UCSD-AML1 (cell line): ENCODE measurements at regions not wholly inside any gene's neighbourhood (a gene's known extent, or its start where the extent isn't known, plus 50 kb on each side); places are given as distances from the start of the nearest gene placed in this dataset.

Experiments
- DNase-seq: peaks from one replicate; lab custom pipeline; 2025; ENCODE audit not compliant: unreplicated experiment; lab: John Stamatoyannopoulos, UW

DNA sequence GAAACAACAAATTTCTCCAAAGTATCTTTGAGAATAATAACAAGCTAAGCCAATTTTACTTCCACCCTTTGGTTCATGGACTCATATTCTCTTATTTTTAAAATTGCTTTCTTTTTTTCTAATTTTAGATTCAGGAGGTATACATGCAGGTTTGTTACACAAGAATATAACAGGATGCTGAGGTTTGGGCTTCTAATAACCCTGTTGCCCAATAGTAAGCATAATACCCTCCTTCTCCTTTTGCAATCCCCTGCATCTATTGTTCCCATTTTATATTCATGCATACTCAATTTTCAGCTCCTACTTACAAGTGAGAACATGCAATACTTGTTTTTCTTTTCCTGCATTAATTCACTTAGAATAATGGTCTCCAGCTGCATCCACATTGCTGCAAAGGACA is 202.3 kb upstream of the FSTL5 start:
- DNase-seq, result no peak

DNA sequence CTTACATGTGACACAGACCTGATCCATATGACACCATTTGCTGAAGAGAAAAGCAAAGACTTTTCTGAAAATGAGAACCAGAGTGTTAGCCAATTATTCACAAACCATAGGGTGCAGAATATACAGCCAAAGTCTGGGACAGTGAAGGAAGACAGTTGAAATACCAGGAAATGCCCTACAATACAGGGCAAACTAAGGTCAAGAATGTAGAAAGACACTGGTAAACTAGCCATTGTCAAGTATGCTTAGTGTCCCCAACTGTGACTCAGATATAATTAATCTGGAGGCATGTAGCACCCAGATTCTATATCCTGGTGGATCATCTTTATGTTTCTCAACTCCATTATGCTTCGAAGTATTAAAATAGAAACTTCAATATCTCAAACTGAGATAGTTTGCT is 200.9 kb upstream of the FSTL5 start:
- no peak for DNase-seq

DNA sequence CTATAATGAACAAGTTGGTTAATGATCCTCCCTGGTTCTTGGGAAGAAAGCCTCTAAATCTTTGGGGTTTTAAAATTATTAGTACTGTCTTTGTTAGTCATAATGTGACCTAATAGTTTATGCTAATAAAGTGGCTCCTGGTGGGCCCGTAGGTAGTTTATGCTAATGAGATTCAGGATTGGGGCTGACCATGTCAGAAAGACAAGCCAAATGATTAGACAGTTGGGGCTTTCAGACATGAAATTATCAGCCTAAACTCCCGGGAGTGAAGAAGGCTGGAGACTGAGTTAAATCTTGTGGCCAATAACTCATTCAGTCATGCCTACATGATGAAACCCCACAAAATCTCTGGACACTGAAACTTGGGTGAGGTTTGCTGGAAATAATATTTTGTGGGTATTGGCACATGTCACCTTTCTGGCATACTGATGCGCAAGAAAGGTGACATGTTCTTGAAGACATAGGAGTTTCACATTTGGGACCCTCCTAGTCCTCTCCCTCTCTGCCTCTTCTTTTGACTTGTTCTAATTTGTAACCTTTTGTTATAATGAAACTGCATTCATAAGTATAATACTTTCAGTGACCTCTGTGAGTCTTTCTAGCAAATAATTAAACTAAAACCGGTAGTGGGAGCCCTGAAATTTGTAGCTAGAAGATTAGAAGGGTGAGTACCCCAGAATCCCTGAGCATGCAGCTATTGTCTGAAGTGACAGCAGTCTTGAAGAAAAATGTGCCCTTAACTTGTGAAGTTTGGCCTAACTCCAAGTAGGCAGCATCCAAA is 196.8 kb upstream of the FSTL5 start:
- no peak for DNase-seq

DNA sequence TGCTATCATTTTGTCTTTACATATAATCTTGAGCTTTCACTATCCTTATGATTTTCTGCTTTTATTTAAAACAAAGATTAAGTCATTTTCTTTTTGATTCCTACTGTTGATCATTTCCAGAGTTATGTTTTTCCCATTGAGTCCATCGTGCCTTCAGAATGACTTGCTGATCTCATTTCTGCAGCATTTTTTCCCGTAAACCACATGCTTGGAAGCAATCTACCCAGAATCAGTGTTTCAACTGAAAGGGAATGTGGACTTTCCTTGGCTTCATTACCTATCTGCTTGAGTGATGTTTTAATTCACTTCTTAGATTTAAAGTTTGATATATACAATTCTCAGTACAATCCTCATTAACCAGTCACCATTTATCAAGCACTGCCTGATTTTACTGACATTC is 192.4 kb upstream of the FSTL5 start:
- DNase-seq, result no peak

DNA sequence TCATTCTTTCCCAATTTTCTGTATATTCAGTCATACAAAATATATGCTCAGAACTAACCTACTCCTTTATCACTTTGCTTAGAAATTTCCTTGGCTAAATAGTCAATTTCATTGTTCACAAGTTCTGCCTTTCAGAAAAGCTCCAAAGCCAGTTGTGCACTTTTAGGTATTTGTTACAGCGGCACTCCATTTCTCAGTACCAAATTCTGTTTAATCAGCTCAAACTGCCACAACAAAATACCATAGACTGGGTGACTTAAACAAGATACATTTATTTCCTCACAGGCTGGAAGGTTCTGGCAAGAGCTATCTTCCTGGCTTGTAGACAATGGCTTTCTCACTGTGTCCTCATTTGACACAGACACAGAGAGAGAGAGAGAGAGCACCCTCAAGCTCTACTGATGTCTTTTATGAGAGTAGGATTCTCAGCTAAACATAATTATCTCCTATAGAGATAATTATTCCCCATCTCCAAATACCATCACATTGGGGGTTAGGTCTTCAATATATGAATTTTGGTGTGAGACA is 188.8 kb upstream of the FSTL5 start:
- DNase-seq, result no peak

DNA sequence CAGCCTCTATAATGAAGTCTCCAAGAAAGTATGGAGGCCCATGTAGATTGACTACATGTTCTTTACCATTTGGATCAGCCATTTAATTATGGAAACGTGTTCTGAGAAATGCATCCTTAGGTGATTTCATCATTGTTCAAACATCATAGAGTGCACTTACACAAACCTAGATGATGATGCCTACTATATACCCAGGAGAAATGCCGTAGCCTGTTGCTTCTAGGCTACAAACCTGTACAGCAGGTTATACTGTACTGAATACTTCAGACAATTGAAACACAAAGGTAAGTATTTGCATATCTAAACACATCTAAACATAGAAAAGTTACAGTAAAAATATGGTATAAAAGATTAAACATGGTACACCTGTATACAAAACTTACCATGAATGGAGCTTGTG is 186.5 kb upstream of the FSTL5 start:
- DNase-seq, result no peak

GRCh38 chr4:162349395-162349794 is 185.6 kb upstream of the FSTL5 start:
- no peak for DNase-seq

- DNase-seq, result no peak
Measured at GRCh38 chr4:162347842-162348213, 184.0 kb upstream of the FSTL5 start.

DNA sequence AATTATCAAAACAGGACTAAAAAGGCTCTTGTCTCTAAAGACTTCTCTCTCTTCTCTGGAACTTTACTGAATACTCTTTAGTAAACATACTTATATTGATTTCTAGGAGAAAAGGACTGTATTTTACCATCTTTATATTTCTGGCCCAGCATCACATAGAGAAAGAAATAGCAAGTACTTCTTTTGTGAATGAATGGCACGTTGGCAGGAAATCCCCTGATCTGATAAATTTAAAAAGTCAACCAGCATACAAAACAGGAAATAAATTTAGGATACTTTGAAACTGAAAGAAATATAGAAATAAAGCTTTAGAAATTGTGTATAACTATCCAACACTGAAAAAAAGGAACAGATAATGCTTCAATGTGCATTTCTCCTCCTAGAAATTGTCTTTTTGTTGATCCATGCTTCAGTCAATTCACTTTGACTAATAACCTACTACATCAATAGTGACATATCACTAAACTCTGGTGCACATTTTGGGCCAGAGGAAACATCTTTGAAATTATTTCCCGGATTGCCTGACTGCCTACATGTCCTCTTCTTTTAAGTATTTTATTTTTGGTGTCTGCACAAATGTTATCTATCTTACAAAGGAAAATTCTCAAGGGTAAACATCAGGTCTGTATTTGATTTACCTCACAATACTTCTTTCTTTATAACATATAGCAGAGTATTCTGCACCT is 183.5 kb upstream of the FSTL5 start:
- no peak for DNase-seq

- no peak for DNase-seq
Measured at GRCh38 chr4:162343967-162344366, 180.2 kb upstream of the FSTL5 start.

DNA sequence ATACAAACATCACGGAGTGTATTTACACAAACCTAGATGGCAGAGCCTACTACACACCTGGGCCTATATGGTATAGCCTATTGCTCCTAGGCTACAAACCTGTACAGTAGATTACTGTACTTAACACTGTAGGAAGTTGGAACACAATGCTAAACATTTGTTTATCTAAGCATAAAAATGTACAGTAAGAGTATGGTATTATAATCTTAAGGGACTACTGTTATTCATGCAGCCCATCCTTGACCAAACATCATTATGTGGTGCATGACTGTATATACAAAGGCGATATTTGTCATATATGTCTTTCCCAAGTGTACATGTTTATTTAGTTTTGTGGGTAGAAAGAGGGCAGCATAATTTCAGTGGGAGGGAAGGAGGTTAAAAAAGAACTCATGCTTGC is 177.7 kb upstream of the FSTL5 start:
- DNase-seq, result no peak

- no peak for DNase-seq
Measured at GRCh38 chr4:162323919-162324318, 160.1 kb upstream of the FSTL5 start.

GRCh38 chr4:162322054-162322453 is 158.3 kb upstream of the FSTL5 start:
- DNase-seq, result no peak

- no peak for DNase-seq
Measured at GRCh38 chr4:162285753-162286152, 122.0 kb upstream of the FSTL5 start.

DNA sequence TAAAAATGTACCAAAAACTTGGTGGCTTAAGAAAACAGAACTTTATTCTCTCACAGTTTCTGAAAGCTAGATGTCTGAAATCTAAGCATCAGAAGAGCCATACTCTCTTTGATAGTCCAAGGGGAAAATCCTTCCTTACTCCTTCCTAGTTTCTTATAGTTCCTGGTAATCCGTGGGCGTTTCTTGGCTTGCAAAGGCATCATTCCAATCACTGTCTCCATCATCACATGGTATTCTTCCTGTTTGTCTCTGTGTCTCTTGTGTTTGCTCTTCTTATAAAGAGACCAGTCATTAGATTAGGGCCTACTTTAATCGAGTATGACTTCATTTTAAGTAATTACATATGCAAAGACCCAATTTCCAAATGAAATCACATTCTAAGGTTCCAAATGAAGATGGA is 118.9 kb upstream of the FSTL5 start:
- no peak for DNase-seq

- DNase-seq, result no peak
Measured at GRCh38 chr4:162274354-162274753, 110.6 kb upstream of the FSTL5 start.

DNA sequence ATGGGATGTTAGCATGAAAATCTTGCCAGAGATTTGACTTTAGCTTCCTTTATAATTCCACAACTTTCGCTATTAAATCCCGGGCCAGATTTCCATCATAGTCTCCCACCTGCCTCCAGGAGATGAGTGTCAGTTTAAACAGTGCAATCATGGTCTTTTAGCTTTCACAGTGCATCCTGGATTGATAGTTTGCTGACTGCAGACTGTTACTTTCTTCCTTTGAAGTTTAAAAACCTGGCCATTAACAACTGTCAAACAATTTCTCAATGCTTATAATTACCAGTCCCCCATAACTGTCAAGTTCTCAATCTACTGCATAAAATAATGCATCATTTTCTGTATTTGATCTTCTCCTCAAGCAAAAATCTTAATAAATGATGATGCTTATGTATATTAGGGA is 108.4 kb upstream of the FSTL5 start:
- DNase-seq, result no peak

- DNase-seq, result no peak
Measured at GRCh38 chr4:162268911-162269310, 105.1 kb upstream of the FSTL5 start.

DNA sequence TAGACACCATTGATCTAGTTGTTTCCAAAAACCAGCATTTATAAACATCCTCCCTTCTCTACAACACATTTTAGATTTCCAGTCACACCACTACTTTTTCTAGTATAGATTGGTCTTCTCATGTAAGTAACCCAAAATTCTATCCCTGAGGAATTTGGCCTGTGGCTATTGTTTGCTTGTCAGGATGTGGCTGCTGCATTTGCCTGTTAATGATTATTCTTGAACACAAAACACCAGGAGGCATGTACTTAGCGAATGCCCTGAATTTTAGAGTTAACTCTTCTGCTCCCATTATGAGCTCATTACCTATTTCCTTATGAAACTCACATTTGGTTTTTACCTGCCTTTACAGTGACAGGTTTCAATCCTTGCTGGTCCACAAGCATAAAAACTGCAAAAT is 102.0 kb upstream of the FSTL5 start:
- DNase-seq, result no peak

DNA sequence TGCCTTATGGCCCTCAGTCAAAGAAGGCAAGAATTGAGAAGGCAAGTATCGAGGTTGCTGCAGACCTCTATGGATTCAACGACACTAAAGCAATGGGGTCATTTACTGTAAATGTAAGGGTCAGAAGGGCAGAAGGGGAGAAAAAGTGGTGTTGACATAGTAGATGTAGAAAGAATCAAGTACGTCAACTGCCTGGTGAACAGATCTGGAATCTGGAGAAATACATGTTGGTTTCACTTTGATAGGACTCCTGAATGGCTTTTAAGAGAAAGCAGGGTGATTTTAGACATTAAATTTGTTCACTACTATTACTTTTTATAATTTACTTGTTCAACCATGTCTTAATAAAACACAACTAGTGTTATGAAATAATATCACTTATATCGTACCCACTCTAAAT is 81.3 kb upstream of the FSTL5 start:
- DNase-seq, result no peak

- DNase-seq, result no peak
Measured at GRCh38 chr4:162241857-162242256, 78.1 kb upstream of the FSTL5 start.

DNA sequence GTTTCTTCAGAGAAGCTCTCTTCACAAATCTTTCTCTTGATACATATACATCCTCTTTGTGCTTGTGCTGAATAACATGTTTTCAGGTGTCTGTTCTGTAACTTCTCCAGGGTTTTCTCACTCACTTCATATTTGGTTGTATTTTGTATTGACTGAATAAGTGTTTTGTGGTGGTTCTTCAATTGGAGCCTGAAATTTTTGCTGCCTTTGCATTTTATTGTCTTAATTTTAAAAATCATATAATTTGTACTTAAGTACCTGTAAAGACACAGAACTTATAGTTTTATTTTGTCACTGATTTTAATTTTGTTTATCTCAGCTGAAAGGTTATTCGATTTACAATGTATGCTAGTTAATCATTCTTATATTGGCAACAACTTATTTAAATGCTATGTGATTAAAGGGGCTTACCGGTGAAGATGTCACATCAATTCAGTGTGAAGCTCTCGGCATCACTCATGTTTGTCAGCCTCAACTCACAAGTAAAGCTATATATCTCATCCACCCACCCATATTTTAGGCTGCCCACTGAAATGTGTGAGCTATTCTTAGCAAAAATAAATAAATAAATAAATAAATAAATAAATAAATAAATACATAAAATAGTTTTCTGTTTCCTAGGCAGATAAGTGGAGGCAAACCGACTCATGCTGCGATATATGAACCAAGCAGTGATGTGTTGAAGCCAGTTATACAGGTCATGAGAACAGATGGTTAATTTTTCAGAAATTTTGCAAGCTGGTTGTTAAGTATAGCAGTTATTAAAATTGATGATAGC is 76.4 kb upstream of the FSTL5 start:
- DNase-seq, result no peak
